ENCODE measurements at regions not wholly inside any gene's neighbourhood (a gene's known extent, or its start where the extent isn't known, plus 50 kb on each side); places are given as distances from the start of the nearest gene placed in this dataset.
"Not testable (repeated sequence)": the region's sequence is repeated elsewhere in the genome, so short reads cannot be mapped to it uniquely, and the experiment has no call there.

DNA sequence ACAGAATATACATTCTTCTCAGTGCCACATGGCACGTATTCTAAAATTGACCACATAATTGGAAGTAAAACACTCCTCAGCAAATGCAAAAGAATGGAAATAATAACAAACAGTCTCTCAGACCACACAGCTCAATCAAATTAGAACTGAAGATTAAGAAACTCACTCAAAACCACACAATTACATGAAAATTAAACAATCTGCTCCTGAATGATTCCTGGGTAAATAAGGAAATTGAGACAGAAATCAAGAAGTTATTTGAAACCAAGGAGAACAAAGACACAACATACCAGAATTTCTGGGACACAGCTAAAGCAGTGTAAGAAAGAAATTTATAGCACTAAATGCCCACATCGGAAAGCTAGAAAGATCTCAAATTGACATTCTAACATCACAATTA, 637.3 kb downstream of the ANKRD50 start:
- not testable (repeated sequence) for TF ChIP-seq FOXK1 (CRISPR knock-in tag; IDR thresholded peaks at IDR 0.05); ESRRA (CRISPR knock-in tag; IDR thresholded peaks at IDR 0.05; ENCODE audit: borderline replicate concordance); CBFB (CRISPR knock-in tag; IDR thresholded peaks at IDR 0.05; ENCODE audit: low read depth); ZNF423 (CRISPR knock-in tag; IDR thresholded peaks at IDR 0.05); SOX15 (CRISPR knock-in tag; IDR thresholded peaks at IDR 0.05); ZNF317 (CRISPR knock-in tag; IDR thresholded peaks at IDR 0.05; ENCODE audit: borderline replicate concordance, low read depth)
- TF ChIP-seq, protein P1, sequence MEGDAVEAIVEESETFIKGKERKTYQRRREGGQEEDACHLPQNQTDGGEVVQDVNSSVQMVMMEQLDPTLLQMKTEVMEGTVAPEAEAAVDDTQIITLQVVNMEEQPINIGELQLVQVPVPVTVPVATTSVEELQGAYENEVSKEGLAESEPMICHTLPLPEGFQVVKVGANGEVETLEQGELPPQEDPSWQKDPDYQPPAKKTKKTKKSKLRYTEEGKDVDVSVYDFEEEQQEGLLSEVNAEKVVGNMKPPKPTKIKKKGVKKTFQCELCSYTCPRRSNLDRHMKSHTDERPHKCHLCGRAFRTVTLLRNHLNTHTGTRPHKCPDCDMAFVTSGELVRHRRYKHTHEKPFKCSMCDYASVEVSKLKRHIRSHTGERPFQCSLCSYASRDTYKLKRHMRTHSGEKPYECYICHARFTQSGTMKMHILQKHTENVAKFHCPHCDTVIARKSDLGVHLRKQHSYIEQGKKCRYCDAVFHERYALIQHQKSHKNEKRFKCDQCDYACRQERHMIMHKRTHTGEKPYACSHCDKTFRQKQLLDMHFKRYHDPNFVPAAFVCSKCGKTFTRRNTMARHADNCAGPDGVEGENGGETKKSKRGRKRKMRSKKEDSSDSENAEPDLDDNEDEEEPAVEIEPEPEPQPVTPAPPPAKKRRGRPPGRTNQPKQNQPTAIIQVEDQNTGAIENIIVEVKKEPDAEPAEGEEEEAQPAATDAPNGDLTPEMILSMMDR (IDR thresholded peaks at IDR 0.05), result not testable (repeated sequence)

Measured in WTC11 (cell line).